Suprapubic skin (tissue), 4 donors: ENCODE measurements at regions not wholly inside any gene's neighbourhood (a gene's known extent, or its start where the extent isn't known, plus 50 kb on each side); places are given as distances from the start of the nearest gene placed in this dataset.
A peak's percentile ranks its signal among the peaks of the same experiment; 100 is the strongest.

Experiments used
- DNase-seq, 2 donors: peaks; one replicate each; pipeline ENCODE4 v3.0.0-alpha.2; 2019; ENCODE audit warnings: low spot score in 2 of 2
- H3K27ac ChIP-seq: fragments of 200-600 bp; sonication (generic); one replicate; pipeline ENCODE4 v1.5.1; 2019
- H3K27me3 ChIP-seq: fragments of 200-600 bp; sonication (generic); one replicate; pipeline ENCODE4 v1.5.1; 2019
- H3K36me3 ChIP-seq: fragments of 200-600 bp; sonication (generic); one replicate; pipeline ENCODE4 v1.5.1; 2019
- H3K4me1 ChIP-seq: fragments of 200-600 bp; sonication (generic); one replicate; pipeline ENCODE4 v1.5.1; 2019
- H3K4me3 ChIP-seq: fragments of 200-600 bp; sonication (generic); one replicate; pipeline ENCODE4 v1.5.1; 2019; ENCODE audit warnings: mild to moderate bottlenecking
- H3K9me3 ChIP-seq: fragments of 200-600 bp; sonication (generic); one replicate; pipeline ENCODE4 v1.5.1; 2019
- EP300 ChIP-seq: sonication (generic); formaldehyde crosslinking; IDR thresholded peaks from one replicate; pipeline ENCODE4 v1.6.1; 2017; ENCODE audit warnings: antibody characterized with exemption
- POLR2A ChIP-seq, 2 donors: fragments of 450-650 bp; IDR thresholded peaks; one replicate each; pipeline ENCODE4 v1.6.1; 2017; ENCODE audit warnings: antibody characterized with exemption in 2 of 2, mild to moderate bottlenecking in 2 of 2, moderate library complexity in 2 of 2
- POLR2AphosphoS5 ChIP-seq, 3 donors: sonication (generic); formaldehyde crosslinking; IDR thresholded peaks; one replicate each; pipeline ENCODE4 v1.6.1; 2017; ENCODE audit warnings: antibody characterized with exemption in 3 of 3
- WGBS: methylation state at CpG from one replicate; pipeline ENCODE4 v1.1.5; 2018; 5-methylcytosine and 5-hydroxymethylcytosine counted together
- TF ChIP-seq, protein P1 (sequence below), 2 donors: fragments of 200-600 bp in 1 of 2; fragments of 450-650 bp in 1 of 2; sonication (generic) in 1 of 2; IDR thresholded peaks; one replicate each; pipeline ENCODE4 v1.5.1; 2016 to 2019; ENCODE audit warnings: antibody characterized with exemption in 2 of 2, mild to moderate bottlenecking in 1 of 2, moderate library complexity in 1 of 2

DNA sequence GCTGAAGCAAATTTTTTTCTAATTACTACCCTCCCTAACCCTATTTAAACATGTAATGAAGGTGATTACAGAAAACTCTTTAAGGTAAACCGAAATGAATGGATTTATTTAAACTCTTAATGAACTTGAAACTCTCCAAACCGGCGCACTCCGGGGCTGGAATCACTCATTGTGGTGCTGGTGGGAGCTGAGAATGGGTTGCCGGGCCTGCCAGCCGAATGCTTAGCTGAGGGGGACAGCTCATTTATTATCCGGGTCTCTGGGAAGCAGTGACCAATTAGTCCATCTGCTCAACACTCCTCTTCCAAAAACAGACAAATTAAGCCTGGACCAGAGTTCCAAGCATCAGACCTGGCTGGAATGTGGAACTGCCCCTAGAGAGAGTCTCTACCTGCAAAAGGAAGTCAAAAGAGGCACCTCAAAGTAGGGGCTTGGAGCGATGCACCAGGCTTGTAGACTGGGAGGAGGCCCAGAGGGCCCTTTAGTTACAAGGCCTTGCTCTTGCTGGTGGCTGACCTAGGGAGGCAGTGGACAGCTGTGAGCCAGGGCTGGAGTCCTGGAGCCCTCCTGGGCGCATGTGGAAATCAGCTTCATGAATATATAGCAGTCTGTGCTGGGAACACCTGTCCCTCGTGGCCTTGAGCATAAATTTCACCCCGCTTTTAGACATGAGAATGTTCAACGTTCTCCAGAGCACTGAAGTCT, 320.7 kb downstream of the AJAP1 start:
- no peak overlapping the region for H3K4me3 ChIP-seq
- H3K4me1 ChIP-seq: no peaks in the 10 kb centered on the region
- peaks cover 11% of the 10 kb centered on the region for H3K27me3 ChIP-seq
- 67% methylated on average over 12 of the region's 12 CpGs for WGBS
- no peaks in the 10 kb centered on the region for H3K9me3 ChIP-seq
- H3K36me3 ChIP-seq: no peaks in the 10 kb centered on the region
- no peak overlapping the region for H3K27ac ChIP-seq
- TF ChIP-seq POLR2AphosphoS5 (IDR thresholded peaks at IDR 0.05) (no peak), EP300 (no peak)
- TF ChIP-seq, protein P1, sequence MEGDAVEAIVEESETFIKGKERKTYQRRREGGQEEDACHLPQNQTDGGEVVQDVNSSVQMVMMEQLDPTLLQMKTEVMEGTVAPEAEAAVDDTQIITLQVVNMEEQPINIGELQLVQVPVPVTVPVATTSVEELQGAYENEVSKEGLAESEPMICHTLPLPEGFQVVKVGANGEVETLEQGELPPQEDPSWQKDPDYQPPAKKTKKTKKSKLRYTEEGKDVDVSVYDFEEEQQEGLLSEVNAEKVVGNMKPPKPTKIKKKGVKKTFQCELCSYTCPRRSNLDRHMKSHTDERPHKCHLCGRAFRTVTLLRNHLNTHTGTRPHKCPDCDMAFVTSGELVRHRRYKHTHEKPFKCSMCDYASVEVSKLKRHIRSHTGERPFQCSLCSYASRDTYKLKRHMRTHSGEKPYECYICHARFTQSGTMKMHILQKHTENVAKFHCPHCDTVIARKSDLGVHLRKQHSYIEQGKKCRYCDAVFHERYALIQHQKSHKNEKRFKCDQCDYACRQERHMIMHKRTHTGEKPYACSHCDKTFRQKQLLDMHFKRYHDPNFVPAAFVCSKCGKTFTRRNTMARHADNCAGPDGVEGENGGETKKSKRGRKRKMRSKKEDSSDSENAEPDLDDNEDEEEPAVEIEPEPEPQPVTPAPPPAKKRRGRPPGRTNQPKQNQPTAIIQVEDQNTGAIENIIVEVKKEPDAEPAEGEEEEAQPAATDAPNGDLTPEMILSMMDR (IDR thresholded peaks at IDR 0.05): no peak
- peak in 1 of 2 donors; percentile 44 for DNase-seq

- DNase-seq: peak in 1 of 2 donors; percentile 40
- Histone ChIP-seq H3K4me1 (no peaks in the 10 kb centered on the region), H3K27me3 (peaks cover 11% of the 10 kb centered on the region), H3K9me3 (no peaks in the 10 kb centered on the region), H3K27ac (no peak overlapping the region), H3K36me3 (no peaks in the 10 kb centered on the region), H3K4me3 (no peak overlapping the region)
- TF ChIP-seq POLR2AphosphoS5 (IDR thresholded peaks at IDR 0.05) (no peak), POLR2A (IDR thresholded peaks at IDR 0.05) (no peak), EP300 (no peak)
- TF ChIP-seq, protein P1 (IDR thresholded peaks at IDR 0.05): no peak
- WGBS: 89% methylated on average over 10 of the region's 10 CpGs
These were observed 318.9 kb downstream of the AJAP1 start for GRCh38 chr1:4973341-4973740.

GRCh38 chr1:4972761-4973320, 318.4 kb downstream of the AJAP1 start:
- Histone ChIP-seq H3K27me3 (peaks cover 6% of the 10 kb centered on the region), H3K4me1 (no peaks in the 10 kb centered on the region), H3K36me3 (no peaks in the 10 kb centered on the region), H3K4me3 (no peak overlapping the region), H3K9me3 (no peaks in the 10 kb centered on the region), H3K27ac (no peak overlapping the region)
- DNase-seq: peak in 1 of 2 donors; percentile 60
- TF ChIP-seq, protein P1 (IDR thresholded peaks at IDR 0.05): no peak
- TF ChIP-seq POLR2AphosphoS5 (IDR thresholded peaks at IDR 0.05) (no peak), EP300 (no peak), POLR2A (IDR thresholded peaks at IDR 0.05) (no peak)
- WGBS: 87% methylated on average over 12 of the region's 12 CpGs

- TF ChIP-seq POLR2A (IDR thresholded peaks at IDR 0.05) (no peak), EP300 (no peak), POLR2AphosphoS5 (IDR thresholded peaks at IDR 0.05) (no peak)
- TF ChIP-seq, protein P1 (IDR thresholded peaks at IDR 0.05): no peak
- 93% methylated on average over 3 of the region's 3 CpGs for WGBS
- no peaks in the 10 kb centered on the region for H3K4me1 ChIP-seq
- H3K9me3 ChIP-seq: no peaks in the 10 kb centered on the region
- H3K4me3 ChIP-seq: no peak overlapping the region
- DNase-seq: peak in 1 of 2 donors; percentile 41
- H3K27me3 ChIP-seq: no peaks in the 10 kb centered on the region
- H3K27ac ChIP-seq: no peak overlapping the region
- H3K36me3 ChIP-seq: no peaks in the 10 kb centered on the region
These were observed 317.3 kb downstream of the AJAP1 start for GRCh38 chr1:4971666-4972065.

DNA sequence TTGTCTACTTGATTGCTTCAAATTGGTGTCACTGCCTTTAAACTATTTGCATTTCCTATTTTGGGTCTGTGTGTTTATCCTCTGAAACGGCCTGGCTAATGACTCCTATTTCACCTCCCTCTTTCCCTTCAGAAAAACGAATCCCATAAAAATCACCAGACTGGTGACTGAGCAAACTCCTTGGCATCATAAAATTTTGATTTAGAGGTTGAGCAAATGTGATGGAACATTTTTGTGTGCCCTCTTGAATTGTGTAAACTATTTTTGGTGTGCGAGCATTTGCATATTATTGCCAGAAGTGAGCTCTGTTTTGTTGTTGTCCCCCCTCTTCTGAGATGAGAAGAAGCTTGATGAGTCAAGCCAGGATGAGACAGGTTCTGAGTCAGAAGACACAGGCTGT, 316.1 kb downstream of the AJAP1 start:
- Histone ChIP-seq H3K4me1 (no peaks in the 10 kb centered on the region), H3K9me3 (no peaks in the 10 kb centered on the region), H3K36me3 (no peaks in the 10 kb centered on the region), H3K27me3 (peaks cover 2% of the 10 kb centered on the region), H3K4me3 (no peak overlapping the region), H3K27ac (no peak overlapping the region)
- peak in 1 of 2 donors; percentile 7 for DNase-seq
- 62% methylated on average over 3 of the region's 3 CpGs for WGBS
- TF ChIP-seq, protein P1 (IDR thresholded peaks at IDR 0.05): no peak
- TF ChIP-seq POLR2AphosphoS5 (IDR thresholded peaks at IDR 0.05) (no peak), POLR2A (IDR thresholded peaks at IDR 0.05) (no peak), EP300 (no peak)
